ES-I3 (cell line): ENCODE measurements at regions not wholly inside any gene's neighbourhood (a gene's known extent, or its start where the extent isn't known, plus 50 kb on each side); places are given as distances from the start of the nearest gene placed in this dataset.

Source experiments
- H3K36me3 ChIP-seq: 2 replicates; pipeline ENCODE4 v1.6.1; 2013; ENCODE audit warnings: mild to moderate bottlenecking, low read length, control low read depth, moderate library complexity; ENCODE audit not compliant: insufficient read depth
- H3K4me1 ChIP-seq: 2 replicates; pipeline ENCODE4 v1.6.1; 2013; ENCODE audit warnings: mild to moderate bottlenecking, control low read depth, low read length; ENCODE audit not compliant: insufficient read depth
- H3K9ac ChIP-seq: 2 replicates; pipeline ENCODE4 v1.6.1; 2013; ENCODE audit warnings: low read depth, mild to moderate bottlenecking, low read length, moderate library complexity
- H3K9me3 ChIP-seq: 2 replicates; pipeline ENCODE4 v1.6.1; 2013; ENCODE audit warnings: mild to moderate bottlenecking, low read length, moderate library complexity; ENCODE audit not compliant: control insufficient read depth, insufficient read depth

DNA sequence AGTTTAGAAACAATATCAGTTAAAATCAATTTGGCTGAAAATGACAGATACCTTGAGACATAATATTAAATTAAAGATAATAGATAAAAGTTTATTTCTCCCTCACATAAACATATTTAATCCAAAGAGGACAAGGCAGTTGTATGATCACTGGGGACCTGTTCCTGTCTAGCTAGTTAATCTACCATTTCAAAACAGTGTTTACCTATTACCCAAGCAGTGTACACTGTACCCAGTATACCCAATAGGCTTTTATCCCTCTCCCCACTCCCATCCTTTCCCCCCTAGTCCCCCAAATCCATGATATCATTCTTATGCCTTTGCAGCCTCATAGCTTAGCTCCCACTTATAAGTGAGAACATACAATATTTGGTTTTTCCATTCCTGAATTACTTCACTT lies 229.7 kb upstream of the LARGE1 start:
- no peaks in the 10 kb centered on the region for H3K4me1 ChIP-seq
- H3K36me3 ChIP-seq = no peaks in the 10 kb centered on the region
- no peak overlapping the region for H3K9ac ChIP-seq
- H3K9me3 ChIP-seq = no peaks in the 10 kb centered on the region

DNA sequence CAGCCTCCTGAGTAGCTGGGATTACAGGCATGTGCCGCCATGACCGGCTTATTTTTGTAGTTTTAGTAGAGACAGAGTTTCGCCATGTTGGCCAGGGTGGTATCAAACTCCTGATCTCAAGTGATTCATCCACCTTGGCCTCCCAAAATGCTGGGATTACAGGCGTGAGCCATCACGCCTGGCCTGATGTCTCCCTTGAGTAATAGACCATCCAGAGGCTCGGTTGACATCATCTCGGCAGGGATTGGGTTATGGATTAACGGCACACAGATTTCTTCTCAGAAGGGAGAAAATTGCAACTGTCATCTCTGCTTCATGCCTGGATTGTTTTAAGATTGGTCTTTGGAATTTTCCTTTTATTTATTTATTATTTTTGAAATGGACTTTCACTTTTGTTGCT lies 239.2 kb upstream of the LARGE1 start:
- Histone ChIP-seq H3K36me3 (no peaks in the 10 kb centered on the region), H3K4me1 (no peaks in the 10 kb centered on the region), H3K9ac (no peak overlapping the region), H3K9me3 (no peaks in the 10 kb centered on the region)

DNA sequence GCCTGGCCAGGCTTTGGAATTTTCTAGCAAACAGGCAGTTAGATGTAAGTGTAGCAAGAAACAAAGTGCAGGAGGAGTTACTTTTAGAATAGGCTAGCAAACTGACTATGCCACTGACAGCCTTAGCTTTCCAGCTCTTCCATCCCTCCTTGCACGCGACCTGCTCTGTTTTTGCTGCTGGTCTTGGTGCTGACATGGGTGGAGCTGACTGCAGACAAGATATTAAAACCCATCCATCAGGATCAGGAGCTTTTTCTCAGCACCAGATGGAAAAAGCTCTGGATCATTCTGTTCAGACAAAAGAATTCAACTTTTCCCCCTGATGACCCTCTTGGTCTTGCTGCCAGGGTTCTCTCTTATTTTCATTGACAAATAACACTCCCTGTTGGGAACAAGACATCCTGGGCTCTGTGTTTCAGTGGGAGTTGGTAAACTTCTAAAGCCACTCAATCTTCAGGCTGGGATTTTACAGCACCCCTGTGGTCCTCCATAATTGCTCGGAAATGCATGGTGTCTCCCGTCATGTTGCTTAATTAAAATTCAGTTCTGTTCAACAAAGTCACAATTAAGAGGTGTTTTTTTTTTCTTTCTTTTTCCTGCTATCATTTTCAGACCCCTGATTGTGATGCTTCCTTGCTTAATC lies 240.0 kb upstream of the LARGE1 start:
- H3K9me3 ChIP-seq = no peaks in the 10 kb centered on the region
- H3K36me3 ChIP-seq = no peaks in the 10 kb centered on the region
- no peaks in the 10 kb centered on the region for H3K4me1 ChIP-seq

DNA sequence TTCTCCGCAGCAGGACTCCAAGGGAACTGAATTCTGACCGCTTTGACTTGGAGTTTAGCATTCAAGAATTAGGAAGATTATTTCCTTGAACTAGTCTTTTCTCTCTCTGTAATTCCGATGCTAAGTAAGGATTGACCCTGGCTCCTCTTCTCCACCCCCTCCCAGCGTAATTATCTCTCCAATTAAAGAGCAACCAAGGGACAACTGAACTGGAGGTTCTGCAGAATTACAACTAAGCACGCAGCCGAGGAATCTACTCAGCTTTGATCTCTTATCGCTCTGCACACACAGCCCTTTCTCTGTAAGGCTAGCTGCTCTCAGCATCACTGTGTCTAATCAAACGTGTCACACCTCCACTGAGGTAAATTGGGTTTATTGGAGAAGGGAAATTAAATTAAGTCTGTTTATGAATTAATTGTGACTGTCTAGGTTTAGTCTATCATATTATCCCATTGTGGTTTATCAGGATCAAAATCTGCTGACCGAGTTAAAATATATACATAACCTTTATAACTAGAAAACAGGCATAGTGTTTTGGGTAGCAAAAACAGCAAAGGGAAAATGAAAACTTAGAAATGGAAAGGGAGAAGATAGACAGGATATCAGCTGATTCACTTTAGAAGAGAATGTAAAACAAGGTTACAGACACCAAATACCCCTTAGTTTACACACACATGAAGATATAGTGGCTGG lies 241.3 kb upstream of the LARGE1 start:
- H3K4me1 ChIP-seq = no peaks in the 10 kb centered on the region
- no peaks in the 10 kb centered on the region for H3K36me3 ChIP-seq
- no peaks in the 10 kb centered on the region for H3K9me3 ChIP-seq
- H3K9ac ChIP-seq = no peak overlapping the region

More for the DNA sequence above, 240.0 kb upstream of the LARGE1 start:
- no peak overlapping the region for H3K9ac ChIP-seq

DNA sequence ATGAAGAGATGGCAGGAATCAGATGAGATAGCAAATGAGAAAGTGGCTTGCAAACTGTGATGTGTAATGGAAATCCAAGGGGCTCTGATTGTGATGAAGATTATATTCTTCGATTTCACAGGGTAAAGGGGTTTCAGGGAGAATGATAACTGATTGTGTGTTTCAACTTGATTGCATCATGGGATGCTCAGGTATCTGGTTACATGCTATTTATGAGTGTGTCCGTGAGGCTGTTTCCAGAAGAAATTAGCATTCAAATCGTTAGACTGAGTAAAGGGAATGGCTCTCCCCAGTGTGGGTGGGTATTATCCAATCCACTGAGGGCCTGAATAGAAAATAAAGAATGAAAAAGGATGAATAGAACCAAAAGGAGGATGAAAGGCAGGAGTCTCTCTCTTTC lies 278.7 kb upstream of the LARGE1 start:
- Histone ChIP-seq H3K36me3 (no peaks in the 10 kb centered on the region), H3K9me3 (no peaks in the 10 kb centered on the region), H3K9ac (no peak overlapping the region), H3K4me1 (no peaks in the 10 kb centered on the region)

DNA sequence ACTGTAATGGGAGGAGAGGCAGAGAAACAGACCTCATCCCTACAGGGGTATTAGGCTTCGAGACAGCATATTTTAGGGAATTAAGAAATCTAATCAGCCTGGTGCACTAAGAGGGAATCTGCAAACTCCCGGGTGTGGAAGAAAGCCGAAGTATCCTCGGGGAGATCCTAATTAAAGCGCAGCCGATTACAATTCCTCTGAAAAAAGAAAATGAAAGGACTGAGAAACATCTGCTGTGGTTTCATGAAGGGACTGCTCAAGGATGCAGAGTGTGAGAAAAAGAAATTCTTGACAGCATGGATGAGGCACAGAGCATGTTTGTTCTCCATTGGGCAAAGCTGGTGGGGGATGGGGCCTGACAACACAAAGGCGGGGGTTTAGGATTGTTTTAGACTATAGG lies 290.0 kb upstream of the LARGE1 start:
- no peak overlapping the region for H3K9ac ChIP-seq
- H3K4me1 ChIP-seq = no peaks in the 10 kb centered on the region
- no peaks in the 10 kb centered on the region for H3K9me3 ChIP-seq
- H3K36me3 ChIP-seq = no peaks in the 10 kb centered on the region

DNA sequence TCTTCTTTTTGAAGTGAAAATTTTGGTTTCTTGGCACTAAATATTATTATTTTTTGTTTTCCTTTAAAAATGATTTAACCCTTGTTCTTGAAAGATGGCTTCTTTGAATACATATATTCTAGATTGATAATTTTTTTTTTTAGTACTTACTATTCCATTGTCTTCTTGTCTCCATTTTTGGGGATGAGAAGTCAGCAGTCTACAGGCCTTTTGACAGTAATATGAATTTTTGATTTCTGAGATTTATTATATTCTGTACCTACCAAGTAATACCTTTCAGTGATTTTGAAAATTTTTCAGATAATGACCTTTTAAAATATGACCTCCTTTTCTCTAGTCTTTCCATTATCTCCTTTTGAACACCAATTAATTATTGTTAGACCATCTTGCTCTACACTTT lies 294.1 kb upstream of the LARGE1 start:
- H3K36me3 ChIP-seq = no peaks in the 10 kb centered on the region
- no peak overlapping the region for H3K9ac ChIP-seq
- H3K4me1 ChIP-seq = no peaks in the 10 kb centered on the region
- H3K9me3 ChIP-seq = no peaks in the 10 kb centered on the region

DNA sequence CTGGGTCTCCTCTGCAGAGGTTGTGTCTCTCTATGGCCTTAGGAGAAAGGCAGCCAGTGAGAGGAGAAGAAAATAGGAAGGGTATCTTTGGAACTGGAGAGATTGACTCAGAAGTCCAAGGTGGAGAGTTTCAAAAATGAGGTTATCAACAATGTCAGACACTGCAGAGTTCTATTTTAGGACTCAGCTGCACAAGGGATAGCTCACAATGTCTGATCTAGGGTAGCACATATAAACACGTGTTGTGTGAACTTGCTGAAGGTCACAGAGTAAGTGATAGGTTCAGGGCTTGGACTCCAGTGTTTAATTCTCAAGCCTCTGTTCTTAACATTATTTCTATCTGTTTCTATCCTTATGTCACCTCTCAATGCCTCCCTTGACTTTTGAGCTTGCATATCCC lies 305.0 kb upstream of the LARGE1 start:
- Histone ChIP-seq H3K9ac (no peak overlapping the region), H3K4me1 (peaks cover 8% of the 10 kb centered on the region; the same call in 1 of the 2 replicates), H3K9me3 (no peaks in the 10 kb centered on the region), H3K36me3 (no peaks in the 10 kb centered on the region)

DNA sequence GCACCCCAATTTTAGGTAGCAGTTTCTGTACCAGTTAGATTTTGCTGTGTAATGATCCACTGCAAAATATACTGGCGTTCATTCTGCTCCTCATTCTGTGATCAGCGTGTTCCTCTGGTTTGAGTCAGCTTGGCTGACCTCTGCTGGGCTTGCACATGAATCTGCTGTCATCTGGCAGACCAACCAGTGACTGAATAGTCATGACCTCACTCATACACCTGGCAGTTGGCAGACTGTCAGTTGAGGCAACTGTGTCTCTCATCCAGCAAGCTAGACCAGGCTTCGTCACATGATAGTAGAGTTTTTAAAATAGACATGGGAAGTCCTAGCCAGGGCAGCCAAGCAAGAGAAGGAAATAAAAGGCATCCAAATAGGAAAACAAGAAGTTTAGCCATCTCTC lies 316.3 kb upstream of the LARGE1 start:
- Histone ChIP-seq H3K9ac (no peak overlapping the region), H3K9me3 (no peaks in the 10 kb centered on the region)

DNA sequence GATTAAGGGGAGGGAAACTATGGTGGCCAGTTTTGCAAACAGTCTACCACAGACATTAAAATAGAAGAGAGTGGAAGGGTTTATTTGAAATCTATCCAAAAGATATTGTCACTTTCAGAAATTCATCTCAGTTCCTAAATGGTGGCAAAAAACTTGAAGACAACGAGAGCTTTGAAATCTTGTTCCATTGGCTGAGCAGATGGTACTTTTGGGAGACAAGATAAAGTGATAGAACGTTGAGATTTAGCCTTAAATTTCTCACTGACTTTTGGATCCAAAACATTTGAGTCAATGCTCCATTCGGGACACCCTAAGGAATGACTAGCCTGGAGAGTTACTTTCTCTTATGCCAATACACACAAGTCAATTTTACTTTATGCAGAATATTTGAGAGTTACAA lies 319.1 kb upstream of the LARGE1 start:
- Histone ChIP-seq H3K9me3 (no peaks in the 10 kb centered on the region), H3K36me3 (no peaks in the 10 kb centered on the region), H3K9ac (no peak overlapping the region), H3K4me1 (no peaks in the 10 kb centered on the region)

More for the DNA sequence above, 316.3 kb upstream of the LARGE1 start:
- Histone ChIP-seq H3K4me1 (no peaks in the 10 kb centered on the region), H3K36me3 (no peaks in the 10 kb centered on the region)

DNA sequence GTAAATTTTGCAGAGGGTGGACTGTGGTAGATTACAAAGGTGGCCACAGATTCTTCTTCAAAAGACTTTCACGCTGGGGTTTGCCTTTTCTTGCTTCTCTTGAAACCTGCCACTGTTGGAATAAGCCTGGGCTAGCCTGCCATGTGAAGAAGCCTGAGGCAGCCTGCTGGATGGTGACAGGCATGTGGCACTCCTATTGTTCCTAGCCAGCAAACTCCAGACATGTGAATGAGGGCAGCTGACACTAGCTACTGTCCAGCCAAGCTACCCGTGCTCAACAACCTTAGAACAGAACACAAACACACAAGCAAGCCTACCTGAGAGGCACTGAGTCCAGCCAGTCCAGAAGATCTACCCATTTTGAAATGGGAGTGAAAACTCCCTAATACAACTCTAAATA lies 322.7 kb upstream of the LARGE1 start:
- Histone ChIP-seq H3K36me3 (no peaks in the 10 kb centered on the region), H3K9me3 (no peaks in the 10 kb centered on the region), H3K9ac (no peak overlapping the region), H3K4me1 (no peaks in the 10 kb centered on the region)

DNA sequence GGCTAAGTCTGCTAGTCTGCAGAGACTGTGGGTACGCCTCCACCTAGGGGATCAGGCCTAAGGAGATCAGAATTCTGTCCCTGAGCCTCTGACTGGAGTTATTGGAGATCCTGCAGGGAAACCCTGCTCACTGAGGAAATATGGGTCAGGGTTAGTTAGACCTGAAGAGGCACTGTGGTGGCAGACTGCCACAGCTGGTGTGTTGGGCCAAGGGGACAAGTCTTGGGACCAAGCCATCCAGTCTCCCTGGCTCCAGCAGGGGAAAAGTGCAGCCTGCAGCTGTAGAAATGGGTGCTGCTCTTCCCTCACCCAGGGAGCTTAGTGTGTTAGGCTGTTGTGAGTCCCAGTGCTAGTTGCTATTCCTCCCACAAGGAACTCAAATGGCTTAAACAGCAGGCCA lies 334.8 kb upstream of the LARGE1 start:
- no peaks in the 10 kb centered on the region for H3K36me3 ChIP-seq
- no peak overlapping the region for H3K9ac ChIP-seq
- H3K4me1 ChIP-seq = no peaks in the 10 kb centered on the region
- no peaks in the 10 kb centered on the region; the same call in 1 of the 2 replicates for H3K9me3 ChIP-seq

DNA sequence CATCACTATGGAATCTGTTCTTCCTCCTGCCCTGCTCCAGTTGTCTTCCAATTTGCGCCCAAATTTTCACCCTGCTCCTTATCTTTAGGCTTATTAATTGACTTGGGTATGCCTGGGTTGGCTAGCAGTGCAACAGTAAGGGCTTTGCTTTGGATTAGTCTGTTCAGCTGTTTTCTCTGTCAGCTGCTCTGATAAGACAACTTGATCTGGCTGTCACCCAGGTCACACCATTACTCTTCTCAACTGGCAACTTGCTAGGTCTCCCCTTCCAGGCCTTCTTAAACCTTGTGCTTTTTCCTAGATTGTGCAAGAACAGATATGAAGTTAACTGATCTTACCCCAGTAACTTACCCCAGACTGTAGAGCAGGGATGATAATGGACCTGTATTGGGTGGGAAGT lies 357.8 kb upstream of the LARGE1 start:
- no peaks in the 10 kb centered on the region for H3K36me3 ChIP-seq
- H3K9ac ChIP-seq = no peak overlapping the region
- no peaks in the 10 kb centered on the region for H3K4me1 ChIP-seq
- no peaks in the 10 kb centered on the region for H3K9me3 ChIP-seq

DNA sequence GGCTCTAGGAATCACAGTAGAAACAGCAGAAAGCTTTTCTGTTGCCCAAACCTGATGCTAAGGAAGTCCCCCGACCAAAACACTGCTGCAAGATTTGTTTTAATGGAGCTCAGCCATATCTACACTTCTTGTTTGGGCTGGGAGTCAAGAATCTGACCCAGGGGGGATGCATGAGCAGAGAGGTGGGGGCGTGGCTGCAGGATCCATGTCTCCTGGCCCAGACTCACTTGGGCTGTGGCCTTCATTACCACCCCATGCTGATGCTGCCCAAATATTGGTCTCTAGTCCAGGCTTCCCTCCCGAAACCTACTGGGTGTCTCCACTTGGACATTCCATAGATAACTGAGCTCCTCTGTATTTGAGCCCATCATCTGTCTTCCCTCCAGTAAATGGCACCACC lies 361.5 kb upstream of the LARGE1 start:
- Histone ChIP-seq H3K4me1 (no peaks in the 10 kb centered on the region), H3K36me3 (no peaks in the 10 kb centered on the region), H3K9ac (no peak overlapping the region), H3K9me3 (no peaks in the 10 kb centered on the region)

DNA sequence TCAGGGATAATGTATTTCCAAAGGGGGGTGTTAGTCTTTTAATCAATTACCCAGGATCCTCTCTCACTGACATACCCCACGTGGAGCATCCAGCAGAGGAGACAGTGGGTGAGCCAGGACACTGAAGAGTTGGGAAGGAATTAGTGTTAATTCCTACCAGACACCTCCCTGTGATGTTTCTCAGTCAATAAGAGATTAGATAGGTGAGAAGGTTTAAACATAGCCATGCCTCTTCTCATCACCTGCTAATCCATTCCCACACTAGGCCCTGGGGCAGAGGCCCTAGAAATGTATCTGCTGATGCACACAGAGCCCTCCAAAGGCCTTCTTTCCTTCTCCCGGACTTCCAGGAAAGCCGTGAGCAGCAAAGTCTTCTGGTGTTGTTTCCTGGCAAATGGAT lies 363.6 kb upstream of the LARGE1 start:
- Histone ChIP-seq H3K36me3 (no peaks in the 10 kb centered on the region), H3K9ac (no peak overlapping the region), H3K9me3 (no peaks in the 10 kb centered on the region), H3K4me1 (no peaks in the 10 kb centered on the region)
